ENCODE measurements at regions not wholly inside any gene's neighbourhood (a gene's known extent, or its start where the extent isn't known, plus 50 kb on each side); places are given as distances from the start of the nearest gene placed in this dataset.
"Not testable (repeated sequence)": the region's sequence is repeated elsewhere in the genome, so short reads cannot be mapped to it uniquely, and the experiment has no call there.

- TF ChIP-seq, protein P1, sequence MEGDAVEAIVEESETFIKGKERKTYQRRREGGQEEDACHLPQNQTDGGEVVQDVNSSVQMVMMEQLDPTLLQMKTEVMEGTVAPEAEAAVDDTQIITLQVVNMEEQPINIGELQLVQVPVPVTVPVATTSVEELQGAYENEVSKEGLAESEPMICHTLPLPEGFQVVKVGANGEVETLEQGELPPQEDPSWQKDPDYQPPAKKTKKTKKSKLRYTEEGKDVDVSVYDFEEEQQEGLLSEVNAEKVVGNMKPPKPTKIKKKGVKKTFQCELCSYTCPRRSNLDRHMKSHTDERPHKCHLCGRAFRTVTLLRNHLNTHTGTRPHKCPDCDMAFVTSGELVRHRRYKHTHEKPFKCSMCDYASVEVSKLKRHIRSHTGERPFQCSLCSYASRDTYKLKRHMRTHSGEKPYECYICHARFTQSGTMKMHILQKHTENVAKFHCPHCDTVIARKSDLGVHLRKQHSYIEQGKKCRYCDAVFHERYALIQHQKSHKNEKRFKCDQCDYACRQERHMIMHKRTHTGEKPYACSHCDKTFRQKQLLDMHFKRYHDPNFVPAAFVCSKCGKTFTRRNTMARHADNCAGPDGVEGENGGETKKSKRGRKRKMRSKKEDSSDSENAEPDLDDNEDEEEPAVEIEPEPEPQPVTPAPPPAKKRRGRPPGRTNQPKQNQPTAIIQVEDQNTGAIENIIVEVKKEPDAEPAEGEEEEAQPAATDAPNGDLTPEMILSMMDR (IDR thresholded peaks at IDR 0.05; ENCODE audit: insufficient read depth, low read depth, low read length, missing control alignments) = no peak
- peak; percentile 39 for DNase-seq (ENCODE audit: low read depth)
Measured at GRCh38 chr3:150124142-150124541, 153.4 kb upstream of the PFN2 start.

DNA sequence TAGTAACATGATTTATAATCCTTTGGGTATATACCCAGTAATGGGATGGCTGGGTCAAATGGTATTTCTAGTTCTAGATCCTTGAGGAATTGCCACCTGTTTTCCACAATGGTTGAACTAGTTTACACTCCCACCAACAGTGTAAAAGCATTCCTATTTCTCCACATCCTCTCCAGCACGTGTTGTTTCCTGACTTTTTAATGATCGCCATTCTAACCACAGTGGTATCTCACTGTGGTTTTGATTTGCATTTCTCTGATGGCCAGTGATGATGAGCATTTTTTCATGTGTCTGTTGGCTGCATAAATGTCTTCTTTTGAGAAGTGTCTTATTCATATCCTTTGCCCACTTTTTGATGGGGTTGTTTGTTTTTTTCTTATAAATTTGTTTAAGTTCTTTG lies 152.6 kb upstream of the PFN2 start:
- DNase-seq (ENCODE audit: low read depth); H3K4me3 ChIP-seq (ENCODE audit: low read depth, low read length): not testable (repeated sequence)

More at GRCh38 chr3:150124142-150124541, 153.4 kb upstream of the PFN2 start:
- H3K4me3 ChIP-seq (ENCODE audit: low read depth, low read length) = peak overlapping the region; percentile 49

DNA sequence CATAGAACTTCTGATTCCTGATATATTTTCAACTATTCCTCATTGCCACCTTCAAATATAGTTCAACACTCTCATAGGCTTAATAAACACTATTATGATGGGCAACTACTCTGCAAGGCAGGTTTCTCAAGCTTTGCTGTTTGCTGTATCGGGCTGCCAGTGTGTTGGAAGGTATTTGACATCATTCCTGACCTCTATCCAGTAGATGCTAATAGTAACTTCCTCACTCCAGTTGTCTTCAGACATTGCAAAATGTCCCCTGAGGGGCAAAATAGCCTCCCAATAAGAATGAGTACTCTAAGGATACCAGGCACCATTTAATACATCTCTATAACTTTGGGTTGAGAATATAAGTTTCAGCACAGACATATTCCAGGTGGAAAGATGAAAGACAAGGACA lies 147.5 kb upstream of the PFN2 start:
- no peak overlapping the region for H3K4me3 ChIP-seq (ENCODE audit: low read depth, low read length)
- TF ChIP-seq, protein P1 (IDR thresholded peaks at IDR 0.05; ENCODE audit: insufficient read depth, low read depth, low read length, missing control alignments) = no peak
- no peak for DNase-seq (ENCODE audit: low read depth)

DNA sequence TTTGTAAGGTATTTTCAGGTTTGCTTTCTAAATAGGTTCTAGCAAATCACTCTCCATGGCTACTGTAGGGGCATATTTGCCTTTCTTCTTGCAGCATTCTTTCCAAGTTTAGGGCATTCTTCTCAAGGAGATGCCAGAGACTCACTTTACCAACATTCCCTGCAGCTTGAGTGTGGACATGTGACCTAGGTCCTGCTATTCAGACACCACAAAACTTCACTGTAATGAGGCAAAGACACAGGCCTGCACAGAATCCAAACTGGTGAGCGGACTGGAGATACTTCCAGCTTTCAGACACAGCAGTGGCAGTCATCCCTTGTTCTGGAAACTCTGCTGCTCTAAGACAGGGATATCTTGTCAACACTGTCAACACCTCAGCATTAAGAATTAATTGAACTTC lies 146.4 kb upstream of the PFN2 start:
- DNase-seq (ENCODE audit: low read depth) = no peak
- TF ChIP-seq, protein P1 (IDR thresholded peaks at IDR 0.05; ENCODE audit: insufficient read depth, low read depth, low read length, missing control alignments) = no peak
- H3K4me3 ChIP-seq (ENCODE audit: low read depth, low read length) = no peak overlapping the region

GRCh38 chr3:150116196-150116595 lies 145.5 kb upstream of the PFN2 start:
- H3K4me3 ChIP-seq (ENCODE audit: low read depth, low read length) = no peak overlapping the region
- TF ChIP-seq, protein P1 (IDR thresholded peaks at IDR 0.05; ENCODE audit: insufficient read depth, low read depth, low read length, missing control alignments) = no peak
- no peak for DNase-seq (ENCODE audit: low read depth)

DNA sequence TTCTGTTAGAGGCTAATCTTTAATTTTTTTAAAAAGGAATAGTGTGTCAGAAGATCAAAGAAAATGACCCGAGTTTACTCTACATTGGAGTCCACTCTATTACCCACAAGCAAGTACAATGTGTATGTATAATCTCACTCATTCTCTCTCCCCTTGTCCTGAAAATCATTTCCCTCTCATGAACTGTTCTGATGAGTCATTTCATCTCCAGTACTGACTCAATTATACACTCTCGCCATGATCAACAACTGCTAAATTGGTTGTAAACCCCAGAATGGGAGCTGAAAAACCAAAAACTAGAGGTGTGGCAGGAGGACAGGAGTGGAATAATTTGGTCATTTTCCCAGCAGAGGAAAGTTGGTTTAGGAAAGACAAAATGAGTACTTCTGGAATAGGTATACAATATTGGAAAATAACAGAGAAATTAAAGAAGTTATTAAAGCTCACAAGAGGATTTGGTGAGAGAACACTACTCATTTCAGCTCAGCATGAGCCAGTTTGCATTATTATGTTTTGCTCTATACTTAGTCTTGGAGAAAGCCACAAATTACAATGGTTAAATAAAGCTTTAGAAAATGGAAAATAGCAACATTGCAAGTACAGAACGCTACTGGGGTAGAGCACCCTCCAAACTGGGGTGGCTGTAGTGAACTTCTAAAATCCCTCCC lies 144.3 kb upstream of the PFN2 start:
- peak; percentile 83 for DNase-seq (ENCODE audit: low read depth)
- no peak overlapping the region for H3K4me3 ChIP-seq (ENCODE audit: low read depth, low read length)

GRCh38 chr3:150114273-150114672 lies 143.6 kb upstream of the PFN2 start:
- no peak for DNase-seq (ENCODE audit: low read depth)
- TF ChIP-seq, protein P1 (IDR thresholded peaks at IDR 0.05; ENCODE audit: insufficient read depth, low read depth, low read length, missing control alignments) = no peak
- H3K4me3 ChIP-seq (ENCODE audit: low read depth, low read length) = no peak overlapping the region

More for the DNA sequence above, 144.3 kb upstream of the PFN2 start:
- TF ChIP-seq, protein P1 (IDR thresholded peaks at IDR 0.05; ENCODE audit: insufficient read depth, low read depth, low read length, missing control alignments) = no peak

Measured in GM12865 (cell line).